HEK293 (cell line): ENCODE measurements at regions not wholly inside any gene's neighbourhood (a gene's known extent, or its start where the extent isn't known, plus 50 kb on each side); places are given as distances from the start of the nearest gene placed in this dataset.

Source experiments
- CTCF ChIP-seq: fragments of 450-650 bp; formaldehyde crosslinking; IDR thresholded peaks from 2 replicates; pipeline ENCODE4 v1.5.1; 2016; ENCODE audit warnings: missing biosample characterization, missing genetic modification characterization
- REPIN1 ChIP-seq: fragments of 450-650 bp; formaldehyde crosslinking; IDR thresholded peaks from 2 replicates; pipeline ENCODE4 v1.5.1; 2017; ENCODE audit warnings: missing biosample characterization, missing genetic modification characterization, low read depth
- ZBTB21 ChIP-seq: fragments of 450-650 bp; formaldehyde crosslinking; IDR thresholded peaks from 2 replicates; pipeline ENCODE4 v1.5.1; 2017; ENCODE audit warnings: missing biosample characterization, missing genetic modification characterization
- ZNF529 ChIP-seq: fragments of 450-650 bp; formaldehyde crosslinking; IDR thresholded peaks from 2 replicates; pipeline ENCODE4 v1.5.1; 2017; ENCODE audit warnings: missing genetic modification characterization, missing biosample characterization; ENCODE audit not compliant: insufficient replicate concordance
- ZNF621 ChIP-seq: fragments of 450-650 bp; formaldehyde crosslinking; IDR thresholded peaks from 2 replicates; pipeline ENCODE4 v1.5.1; 2017; ENCODE audit warnings: missing biosample characterization, missing genetic modification characterization
- ZNF629 ChIP-seq: fragments of 450-650 bp; formaldehyde crosslinking; IDR thresholded peaks from 2 replicates; pipeline ENCODE4 v1.5.1; 2017; ENCODE audit warnings: missing biosample characterization, missing genetic modification characterization
- ZNF670 ChIP-seq: fragments of 450-650 bp; formaldehyde crosslinking; IDR thresholded peaks from 2 replicates; pipeline ENCODE4 v1.5.1; 2016; ENCODE audit warnings: missing biosample characterization, missing genetic modification characterization, low read depth
- ZNF701 ChIP-seq: fragments of 450-650 bp; formaldehyde crosslinking; IDR thresholded peaks from 2 replicates; pipeline ENCODE4 v1.5.1; 2016; ENCODE audit warnings: missing biosample characterization, missing genetic modification characterization
- ZNF776 ChIP-seq: fragments of 450-650 bp; formaldehyde crosslinking; IDR thresholded peaks from 2 replicates; pipeline ENCODE4 v1.5.0; 2017; ENCODE audit warnings: missing biosample characterization, missing genetic modification characterization, borderline replicate concordance
- ZNF843 ChIP-seq: fragments of 450-650 bp; formaldehyde crosslinking; IDR thresholded peaks from 2 replicates; pipeline ENCODE4 v1.5.1; 2016; ENCODE audit warnings: missing biosample characterization, missing genetic modification characterization
- TF ChIP-seq, protein P1 (sequence below): sonication (generic); formaldehyde crosslinking; IDR thresholded peaks from 2 replicates; pipeline ENCODE4 v1.8.1; 2022; ENCODE audit warnings: mild to moderate bottlenecking, moderate library complexity, missing genetic modification reagents

- TF ChIP-seq ZNF621 (tag by site-specific recombination) (no peak), ZNF843 (tag by site-specific recombination) (no peak), ZNF701 (tag by site-specific recombination) (no peak), REPIN1 (no peak), ZNF670 (tag by site-specific recombination) (no peak), ZBTB21 (no peak), CTCF (no peak), ZNF629 (no peak), ZNF529 (tag by site-specific recombination) (no peak), ZNF776 (no peak)
- TF ChIP-seq, protein P1, sequence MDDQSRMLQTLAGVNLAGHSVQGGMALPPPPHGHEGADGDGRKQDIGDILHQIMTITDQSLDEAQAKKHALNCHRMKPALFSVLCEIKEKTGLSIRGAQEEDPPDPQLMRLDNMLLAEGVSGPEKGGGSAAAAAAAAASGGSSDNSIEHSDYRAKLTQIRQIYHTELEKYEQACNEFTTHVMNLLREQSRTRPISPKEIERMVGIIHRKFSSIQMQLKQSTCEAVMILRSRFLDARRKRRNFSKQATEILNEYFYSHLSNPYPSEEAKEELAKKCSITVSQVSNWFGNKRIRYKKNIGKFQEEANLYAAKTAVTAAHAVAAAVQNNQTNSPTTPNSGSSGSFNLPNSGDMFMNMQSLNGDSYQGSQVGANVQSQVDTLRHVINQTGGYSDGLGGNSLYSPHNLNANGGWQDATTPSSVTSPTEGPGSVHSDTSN, result no peak
Observed at GRCh38 chr5:167363065-167363464, 928.4 kb upstream of the WWC1 start.
